K562 (cell line): ENCODE measurements at regions not wholly inside any gene's neighbourhood (a gene's known extent, or its start where the extent isn't known, plus 50 kb on each side); places are given as distances from the start of the nearest gene placed in this dataset.

Experiments used
- BDP1 ChIP-seq: IDR thresholded peaks from 3 replicates; pipeline ENCODE4 v1.6.1; 2011; ENCODE audit not compliant: insufficient read length, insufficient read depth
- ELF2 ChIP-seq: fragments of 250-450 bp; sonication (Bioruptor Pico); IDR thresholded peaks from 2 replicates; pipeline ENCODE4 v1.5.0; 2021; ENCODE audit warnings: mild to moderate bottlenecking
- GTF2A2 ChIP-seq: IDR thresholded peaks from 2 replicates; pipeline ENCODE4 v1.6.1; 2016; ENCODE audit warnings: mild to moderate bottlenecking, missing genetic modification characterization, missing compliant biosample characterization
- POLR2B ChIP-seq: fragments of 450-650 bp; IDR thresholded peaks from 2 replicates; pipeline ENCODE4 v1.6.1; 2018; ENCODE audit warnings: low read depth; ENCODE audit not compliant: partially characterized antibody
- POLR2G ChIP-seq: fragments of 200-400 bp; formaldehyde crosslinking; IDR thresholded peaks from 2 replicates; pipeline ENCODE4 v1.6.1; 2017; ENCODE audit warnings: low read depth, mild to moderate bottlenecking, antibody characterized with exemption, low read length, moderate library complexity
- SMAD1 ChIP-seq: fragments of 150-350 bp; IDR thresholded peaks from 2 replicates; pipeline ENCODE4 v1.6.1; 2014; ENCODE audit warnings: low read length, low read depth; ENCODE audit not compliant: partially characterized antibody
- SMAD2 ChIP-seq: fragments of 150-350 bp; IDR thresholded peaks from 2 replicates; pipeline ENCODE4 v1.6.1; 2014; ENCODE audit warnings: low read depth, mild to moderate bottlenecking, low read length
- SREBF2 ChIP-seq: sonication (generic); formaldehyde crosslinking; IDR thresholded peaks from 2 replicates; pipeline ENCODE4 v1.4.0; 2020; ENCODE audit warnings: mild to moderate bottlenecking, missing genetic modification reagents
- UBTF ChIP-seq, 2 experiments: IDR thresholded peaks; 2 replicates each; pipeline ENCODE4 v1.6.1; 2012; ENCODE audit warnings: improper control_type of control experiment in 2 of 2, low read depth in 2 of 2, low read length in 2 of 2, borderline replicate concordance in 1 of 2
- XRCC3 ChIP-seq: fragments of 450-650 bp; IDR thresholded peaks from 2 replicates; pipeline ENCODE4 v1.6.1; 2017; ENCODE audit warnings: mild to moderate bottlenecking, moderate library complexity
- YBX1 ChIP-seq: fragments of 450-650 bp; IDR thresholded peaks from 2 replicates; pipeline ENCODE4 v1.7.1; 2016; ENCODE audit warnings: mild to moderate bottlenecking
- ZC3H4 ChIP-seq: sonication (generic); formaldehyde crosslinking; IDR thresholded peaks from 2 replicates; pipeline ENCODE4 v1.9.0; 2021; ENCODE audit warnings: missing genetic modification reagents, borderline replicate concordance
- ZNF253 ChIP-seq: fragments of 250-450 bp; sonication (Bioruptor Pico); conservative IDR thresholded peaks from 2 replicates; pipeline ENCODE4 v1.6.1; 2021; ENCODE audit warnings: mild to moderate bottlenecking
- ZNF311 ChIP-seq: fragments of 250-450 bp; sonication (Bioruptor Pico); IDR thresholded peaks from 2 replicates; pipeline ENCODE4 v1.4.0; 2020; ENCODE audit warnings: mild to moderate bottlenecking, moderate library complexity
- ZNF644 ChIP-seq: fragments of 200-800 bp; sonication (Bioruptor generic); IDR thresholded peaks from 2 replicates; pipeline ENCODE4 v1.6.1; 2016; ENCODE audit warnings: low read depth, missing genetic modification characterization, missing compliant biosample characterization
- TF ChIP-seq, protein P1 (sequence below): sonication (generic); formaldehyde crosslinking; IDR thresholded peaks from 2 replicates; pipeline ENCODE4 v1.8.0; 2023; ENCODE audit warnings: mild to moderate bottlenecking, missing genetic modification reagents
- TF ChIP-seq, protein P2 (sequence below): fragments of 450-650 bp; IDR thresholded peaks from 2 replicates; pipeline ENCODE4 v1.6.1; 2018; ENCODE audit not compliant: partially characterized antibody
- TF ChIP-seq, protein P3 (sequence below): fragments of 250-450 bp; sonication (Bioruptor Pico); IDR thresholded peaks from 2 replicates; pipeline ENCODE4 v1.4.0; 2020; ENCODE audit warnings: mild to moderate bottlenecking, moderate library complexity

GRCh38 chr10:21079330-21079658, 182.2 kb upstream of the NEBL start (continued):
- TF ChIP-seq ZNF253: no peak
- no peak for TF ChIP-seq BDP1
- no peak for TF ChIP-seq XRCC3
- no peak for TF ChIP-seq YBX1
- no peak for TF ChIP-seq SREBF2 (CRISPR knock-in tag)
- TF ChIP-seq, protein P1, sequence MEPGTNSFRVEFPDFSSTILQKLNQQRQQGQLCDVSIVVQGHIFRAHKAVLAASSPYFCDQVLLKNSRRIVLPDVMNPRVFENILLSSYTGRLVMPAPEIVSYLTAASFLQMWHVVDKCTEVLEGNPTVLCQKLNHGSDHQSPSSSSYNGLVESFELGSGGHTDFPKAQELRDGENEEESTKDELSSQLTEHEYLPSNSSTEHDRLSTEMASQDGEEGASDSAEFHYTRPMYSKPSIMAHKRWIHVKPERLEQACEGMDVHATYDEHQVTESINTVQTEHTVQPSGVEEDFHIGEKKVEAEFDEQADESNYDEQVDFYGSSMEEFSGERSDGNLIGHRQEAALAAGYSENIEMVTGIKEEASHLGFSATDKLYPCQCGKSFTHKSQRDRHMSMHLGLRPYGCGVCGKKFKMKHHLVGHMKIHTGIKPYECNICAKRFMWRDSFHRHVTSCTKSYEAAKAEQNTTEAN: no peak
- TF ChIP-seq, protein P2, sequence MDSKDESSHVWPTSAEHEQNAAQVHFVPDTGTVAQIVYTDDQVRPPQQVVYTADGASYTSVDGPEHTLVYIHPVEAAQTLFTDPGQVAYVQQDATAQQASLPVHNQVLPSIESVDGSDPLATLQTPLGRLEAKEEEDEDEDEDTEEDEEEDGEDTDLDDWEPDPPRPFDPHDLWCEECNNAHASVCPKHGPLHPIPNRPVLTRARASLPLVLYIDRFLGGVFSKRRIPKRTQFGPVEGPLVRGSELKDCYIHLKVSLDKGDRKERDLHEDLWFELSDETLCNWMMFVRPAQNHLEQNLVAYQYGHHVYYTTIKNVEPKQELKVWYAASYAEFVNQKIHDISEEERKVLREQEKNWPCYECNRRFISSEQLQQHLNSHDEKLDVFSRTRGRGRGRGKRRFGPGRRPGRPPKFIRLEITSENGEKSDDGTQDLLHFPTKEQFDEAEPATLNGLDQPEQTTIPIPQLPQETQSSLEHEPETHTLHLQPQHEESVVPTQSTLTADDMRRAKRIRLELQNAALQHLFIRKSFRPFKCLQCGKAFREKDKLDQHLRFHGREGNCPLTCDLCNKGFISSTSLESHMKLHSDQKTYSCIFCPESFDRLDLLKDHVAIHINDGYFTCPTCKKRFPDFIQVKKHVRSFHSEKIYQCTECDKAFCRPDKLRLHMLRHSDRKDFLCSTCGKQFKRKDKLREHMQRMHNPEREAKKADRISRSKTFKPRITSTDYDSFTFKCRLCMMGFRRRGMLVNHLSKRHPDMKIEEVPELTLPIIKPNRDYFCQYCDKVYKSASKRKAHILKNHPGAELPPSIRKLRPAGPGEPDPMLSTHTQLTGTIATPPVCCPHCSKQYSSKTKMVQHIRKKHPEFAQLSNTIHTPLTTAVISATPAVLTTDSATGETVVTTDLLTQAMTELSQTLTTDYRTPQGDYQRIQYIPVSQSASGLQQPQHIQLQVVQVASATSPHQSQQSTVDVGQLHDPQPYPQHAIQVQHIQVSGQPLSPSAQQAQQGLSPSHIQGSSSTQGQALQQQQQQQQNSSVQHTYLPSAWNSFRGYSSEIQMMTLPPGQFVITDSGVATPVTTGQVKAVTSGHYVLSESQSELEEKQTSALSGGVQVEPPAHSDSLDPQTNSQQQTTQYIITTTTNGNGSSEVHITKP: no peak
- TF ChIP-seq POLR2G: no peak
- no peak for TF ChIP-seq UBTF (IDR thresholded peaks at IDR 0.05; ENCODE audit: borderline replicate concordance in 1 of 2, low read depth in 2 of 2, low read length in 2 of 2)
- TF ChIP-seq ZC3H4: no peak
- TF ChIP-seq ZNF644: no peak
- TF ChIP-seq, protein P3, sequence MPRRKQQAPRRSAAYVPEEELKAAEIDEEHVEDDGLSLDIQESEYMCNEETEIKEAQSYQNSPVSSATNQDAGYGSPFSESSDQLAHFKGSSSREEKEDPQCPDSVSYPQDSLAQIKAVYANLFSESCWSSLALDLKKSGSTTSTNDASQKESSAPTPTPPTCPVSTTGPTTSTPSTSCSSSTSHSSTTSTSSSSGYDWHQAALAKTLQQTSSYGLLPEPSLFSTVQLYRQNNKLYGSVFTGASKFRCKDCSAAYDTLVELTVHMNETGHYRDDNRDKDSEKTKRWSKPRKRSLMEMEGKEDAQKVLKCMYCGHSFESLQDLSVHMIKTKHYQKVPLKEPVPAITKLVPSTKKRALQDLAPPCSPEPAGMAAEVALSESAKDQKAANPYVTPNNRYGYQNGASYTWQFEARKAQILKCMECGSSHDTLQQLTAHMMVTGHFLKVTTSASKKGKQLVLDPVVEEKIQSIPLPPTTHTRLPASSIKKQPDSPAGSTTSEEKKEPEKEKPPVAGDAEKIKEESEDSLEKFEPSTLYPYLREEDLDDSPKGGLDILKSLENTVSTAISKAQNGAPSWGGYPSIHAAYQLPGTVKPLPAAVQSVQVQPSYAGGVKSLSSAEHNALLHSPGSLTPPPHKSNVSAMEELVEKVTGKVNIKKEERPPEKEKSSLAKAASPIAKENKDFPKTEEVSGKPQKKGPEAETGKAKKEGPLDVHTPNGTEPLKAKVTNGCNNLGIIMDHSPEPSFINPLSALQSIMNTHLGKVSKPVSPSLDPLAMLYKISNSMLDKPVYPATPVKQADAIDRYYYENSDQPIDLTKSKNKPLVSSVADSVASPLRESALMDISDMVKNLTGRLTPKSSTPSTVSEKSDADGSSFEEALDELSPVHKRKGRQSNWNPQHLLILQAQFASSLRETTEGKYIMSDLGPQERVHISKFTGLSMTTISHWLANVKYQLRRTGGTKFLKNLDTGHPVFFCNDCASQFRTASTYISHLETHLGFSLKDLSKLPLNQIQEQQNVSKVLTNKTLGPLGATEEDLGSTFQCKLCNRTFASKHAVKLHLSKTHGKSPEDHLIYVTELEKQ: no peak
- no peak for TF ChIP-seq SMAD2
- TF ChIP-seq ZNF311: 0 out of 2 replicates have a peak, but pooled peaks have one; percentile 2
- 0 out of 2 replicates have a peak, but pooled peaks have one; percentile 52 for TF ChIP-seq GTF2A2 (tag)
- no peak for TF ChIP-seq SMAD1
- TF ChIP-seq POLR2B: no peak
- TF ChIP-seq ELF2 (CRISPR knock-in tag): no peak
